Astrocyte (in vitro differentiated cells and primary cell): ENCODE measurements at regions not wholly inside any gene's neighbourhood (a gene's known extent, or its start where the extent isn't known, plus 50 kb on each side); places are given as distances from the start of the nearest gene placed in this dataset.

ENCODE experiments used
- DNase-seq: peaks from one replicate; pipeline ENCODE4 v3.0.0-alpha.2; 2010; ENCODE audit warnings: low read depth
- FAIRE-seq: peaks from 2 replicates; lab custom pipeline; 2011; peaks lifted over from hg19 to GRCh38; lab: Jason Lieb, UNC
- H2AFZ ChIP-seq: 2 replicates; pipeline ENCODE4 v1.6.0; 2012; ENCODE audit warnings: low read depth, low read length, inconsistent platforms
- H3K27ac ChIP-seq: 2 replicates; pipeline ENCODE4 v1.5.1; 2011; ENCODE audit warnings: low read depth, low read length, inconsistent platforms
- H3K27me3 ChIP-seq: 2 replicates; pipeline ENCODE4 v1.6.0; 2011; ENCODE audit warnings: low read length, inconsistent platforms; ENCODE audit not compliant: insufficient read depth
- H3K36me3 ChIP-seq: 2 replicates; pipeline ENCODE4 v1.5.1; 2011; ENCODE audit warnings: low read length, inconsistent platforms; ENCODE audit not compliant: insufficient read depth
- H3K4me1 ChIP-seq: 2 replicates; pipeline ENCODE4 v1.5.1; 2011; ENCODE audit warnings: low read length, inconsistent platforms; ENCODE audit not compliant: insufficient read depth
- H3K4me2 ChIP-seq: 2 replicates; pipeline ENCODE4 v1.6.0; 2012; ENCODE audit warnings: low read length, inconsistent platforms
- H3K4me3 ChIP-seq: 2 replicates; pipeline ENCODE4 v1.5.1; 2011; ENCODE audit warnings: low read depth, mild to moderate bottlenecking, low read length, inconsistent platforms; ENCODE audit not compliant: insufficient read depth
- H3K79me2 ChIP-seq: 2 replicates; pipeline ENCODE4 v1.6.0; 2012; ENCODE audit warnings: mild to moderate bottlenecking, low read length, inconsistent platforms; ENCODE audit not compliant: insufficient read depth
- H3K9ac ChIP-seq: 2 replicates; pipeline ENCODE4 v1.6.0; 2012; ENCODE audit warnings: mild to moderate bottlenecking, low read length, inconsistent platforms
- H3K9me3 ChIP-seq: 2 replicates; pipeline ENCODE4 v1.5.1; 2012; ENCODE audit warnings: low read depth, mild to moderate bottlenecking, low read length, inconsistent platforms; ENCODE audit not compliant: insufficient read depth
- H4K20me1 ChIP-seq: 2 replicates; pipeline ENCODE4 v1.6.0; 2012; ENCODE audit warnings: low read length, inconsistent platforms; ENCODE audit not compliant: insufficient read depth
- H3K27ac Mint-ChIP-seq: one replicate; pipeline ENCODE4 v1.8.0; 2021; ENCODE audit warnings: mild to moderate bottlenecking, mixed read lengths; ENCODE audit not compliant: unreplicated experiment
- H3K27me3 Mint-ChIP-seq: one replicate; pipeline ENCODE4 v1.8.0; 2021; ENCODE audit warnings: low read depth, mixed read lengths; ENCODE audit not compliant: unreplicated experiment
- H3K36me3 Mint-ChIP-seq: one replicate; pipeline ENCODE4 v1.8.0; 2021; ENCODE audit warnings: low read depth, mixed read lengths; ENCODE audit not compliant: unreplicated experiment
- H3K4me1 Mint-ChIP-seq: one replicate; pipeline ENCODE4 v1.8.0; 2021; ENCODE audit warnings: low read depth, mixed read lengths; ENCODE audit not compliant: unreplicated experiment
- H3K4me3 Mint-ChIP-seq: one replicate; pipeline ENCODE4 v1.8.0; 2021; ENCODE audit warnings: mild to moderate bottlenecking, moderate library complexity, mixed read lengths; ENCODE audit not compliant: unreplicated experiment
- H3K9me3 Mint-ChIP-seq: one replicate; pipeline ENCODE4 v1.8.0; 2021; ENCODE audit warnings: mild to moderate bottlenecking, mixed read lengths; ENCODE audit not compliant: unreplicated experiment
- EZH2 ChIP-seq: IDR thresholded peaks from 2 replicates; pipeline ENCODE4 v1.6.1; 2012; ENCODE audit warnings: mild to moderate bottlenecking, low read length, inconsistent platforms; ENCODE audit not compliant: insufficient read depth
- TF ChIP-seq, protein P1 (sequence below): IDR thresholded peaks from 2 replicates; pipeline ENCODE4 v1.5.1; 2011; ENCODE audit warnings: low read depth, mild to moderate bottlenecking, inconsistent platforms, low read length, moderate library complexity; ENCODE audit not compliant: insufficient read depth

DNA sequence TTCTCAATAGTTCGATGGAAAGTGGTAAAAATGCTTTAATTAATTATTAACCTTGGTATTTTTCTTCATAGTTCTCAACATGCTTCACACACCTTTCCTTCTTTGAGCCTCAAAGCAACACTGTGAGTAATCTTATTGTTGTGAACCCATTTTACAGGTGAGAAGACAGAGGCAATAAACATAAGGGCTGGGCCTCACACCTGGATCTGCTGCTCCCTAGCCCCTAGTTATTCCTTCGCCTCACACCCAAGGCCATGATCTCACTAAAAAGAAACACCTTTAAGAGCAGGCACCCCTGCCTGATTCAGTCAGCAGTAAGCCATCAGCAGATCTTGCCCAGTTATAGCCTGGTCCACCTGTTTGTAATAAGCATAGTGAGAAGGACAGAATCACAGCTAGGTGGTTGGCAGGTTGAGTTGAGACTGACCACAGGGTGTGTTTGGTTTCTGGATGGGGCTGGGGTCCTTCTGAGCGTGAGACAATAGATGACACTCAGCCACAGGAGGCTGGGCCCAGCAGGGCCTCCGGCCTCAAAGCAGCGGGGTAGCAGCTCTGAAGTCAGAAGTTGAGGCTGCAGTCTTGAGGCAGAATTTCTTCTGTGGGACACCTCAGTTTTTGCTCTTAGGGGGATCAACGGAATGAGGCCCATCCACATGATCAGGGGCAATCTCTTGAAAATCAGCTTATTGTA, 203.9 kb downstream of the RHOU start:
- Mint-ChIP-seq H3K36me3 (no peaks in the 10 kb centered on the region), H3K9me3 (peaks cover 2% of the 10 kb centered on the region), H3K4me1 (peaks cover 13% of the 10 kb centered on the region), H3K27ac (no peak overlapping the region), H3K4me3 (no peak overlapping the region), H3K27me3 (peaks cover 19% of the 10 kb centered on the region)
- peaks cover 4% of the 10 kb centered on the region for H3K4me1 ChIP-seq
- no peak overlapping the region for H2AFZ ChIP-seq
- H3K9ac ChIP-seq = no peak overlapping the region
- H4K20me1 ChIP-seq = no peaks in the 10 kb centered on the region
- H3K27me3 ChIP-seq = peaks cover 9% of the 10 kb centered on the region
- H3K27ac ChIP-seq = no peak overlapping the region
- no peak for FAIRE-seq
- no peaks in the 10 kb centered on the region for H3K79me2 ChIP-seq
- H3K4me3 ChIP-seq = no peak overlapping the region
- TF ChIP-seq, protein P1, sequence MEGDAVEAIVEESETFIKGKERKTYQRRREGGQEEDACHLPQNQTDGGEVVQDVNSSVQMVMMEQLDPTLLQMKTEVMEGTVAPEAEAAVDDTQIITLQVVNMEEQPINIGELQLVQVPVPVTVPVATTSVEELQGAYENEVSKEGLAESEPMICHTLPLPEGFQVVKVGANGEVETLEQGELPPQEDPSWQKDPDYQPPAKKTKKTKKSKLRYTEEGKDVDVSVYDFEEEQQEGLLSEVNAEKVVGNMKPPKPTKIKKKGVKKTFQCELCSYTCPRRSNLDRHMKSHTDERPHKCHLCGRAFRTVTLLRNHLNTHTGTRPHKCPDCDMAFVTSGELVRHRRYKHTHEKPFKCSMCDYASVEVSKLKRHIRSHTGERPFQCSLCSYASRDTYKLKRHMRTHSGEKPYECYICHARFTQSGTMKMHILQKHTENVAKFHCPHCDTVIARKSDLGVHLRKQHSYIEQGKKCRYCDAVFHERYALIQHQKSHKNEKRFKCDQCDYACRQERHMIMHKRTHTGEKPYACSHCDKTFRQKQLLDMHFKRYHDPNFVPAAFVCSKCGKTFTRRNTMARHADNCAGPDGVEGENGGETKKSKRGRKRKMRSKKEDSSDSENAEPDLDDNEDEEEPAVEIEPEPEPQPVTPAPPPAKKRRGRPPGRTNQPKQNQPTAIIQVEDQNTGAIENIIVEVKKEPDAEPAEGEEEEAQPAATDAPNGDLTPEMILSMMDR = no peak
- TF ChIP-seq EZH2 = no peak
- no peaks in the 10 kb centered on the region for H3K9me3 ChIP-seq
- DNase-seq = no peak
- no peaks in the 10 kb centered on the region for H3K36me3 ChIP-seq
- no peak overlapping the region for H3K4me2 ChIP-seq

DNA sequence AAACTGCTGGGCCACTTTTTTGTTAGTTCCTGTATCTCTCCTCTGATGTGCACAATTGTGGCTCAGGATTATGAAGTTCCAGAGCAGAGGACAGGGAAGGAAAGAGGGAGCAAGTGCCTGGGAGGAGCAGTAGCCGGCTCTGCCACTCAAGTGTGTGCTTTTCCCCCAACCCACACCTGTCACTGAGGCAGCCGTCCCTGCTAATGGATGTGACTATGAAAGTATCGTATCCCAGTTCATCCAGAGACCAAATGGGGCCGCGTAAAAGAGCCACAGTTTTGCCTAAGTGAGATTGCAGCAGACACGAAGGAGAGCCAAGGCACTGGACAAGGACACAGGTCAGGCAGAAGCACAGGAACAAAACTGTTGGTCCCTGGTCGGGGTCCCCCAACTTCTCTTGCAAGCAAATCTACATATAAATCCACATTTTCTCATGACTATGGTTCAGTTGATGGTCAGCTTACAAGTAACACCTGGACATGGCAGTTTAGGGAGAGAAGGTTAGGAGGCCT, 204.7 kb downstream of the RHOU start:
- Histone ChIP-seq H3K4me3 (no peak overlapping the region), H2AFZ (no peak overlapping the region), H3K4me1 (peaks cover 4% of the 10 kb centered on the region), H4K20me1 (no peaks in the 10 kb centered on the region), H3K27me3 (peaks cover 7% of the 10 kb centered on the region), H3K9ac (no peak overlapping the region), H3K9me3 (no peaks in the 10 kb centered on the region), H3K79me2 (no peaks in the 10 kb centered on the region), H3K36me3 (no peaks in the 10 kb centered on the region), H3K27ac (no peak overlapping the region), H3K4me2 (no peak overlapping the region)
- Mint-ChIP-seq H3K27me3 (peaks cover 18% of the 10 kb centered on the region), H3K9me3 (peaks cover 2% of the 10 kb centered on the region), H3K27ac (no peak overlapping the region), H3K36me3 (no peaks in the 10 kb centered on the region), H3K4me1 (peaks cover 19% of the 10 kb centered on the region), H3K4me3 (no peak overlapping the region)
- TF ChIP-seq EZH2 = no peak
- TF ChIP-seq, protein P1 = no peak
- no peak for FAIRE-seq
- DNase-seq = no peak

- no peak overlapping the region for H3K4me3 ChIP-seq
- Mint-ChIP-seq H3K4me1 (peaks cover 22% of the 10 kb centered on the region), H3K4me3 (no peak overlapping the region), H3K36me3 (no peaks in the 10 kb centered on the region), H3K27ac (no peak overlapping the region), H3K9me3 (peaks cover 2% of the 10 kb centered on the region), H3K27me3 (peaks cover 15% of the 10 kb centered on the region)
- H3K79me2 ChIP-seq = no peaks in the 10 kb centered on the region
- H2AFZ ChIP-seq = no peak overlapping the region
- DNase-seq (no peak), FAIRE-seq (no peak)
- H3K27ac ChIP-seq = no peak overlapping the region
- H3K27me3 ChIP-seq = peaks cover 7% of the 10 kb centered on the region
- TF ChIP-seq EZH2 = no peak
- TF ChIP-seq, protein P1 = no peak
- H3K36me3 ChIP-seq = no peaks in the 10 kb centered on the region
- H3K9ac ChIP-seq = no peak overlapping the region
- no peaks in the 10 kb centered on the region for H3K9me3 ChIP-seq
- no peak overlapping the region for H3K4me2 ChIP-seq
- peaks cover 4% of the 10 kb centered on the region for H3K4me1 ChIP-seq
- no peaks in the 10 kb centered on the region for H4K20me1 ChIP-seq
Measured at GRCh38 chr1:228940526-228940925, 205.2 kb downstream of the RHOU start.
